ENCODE measurements at regions not wholly inside any gene's neighbourhood (a gene's known extent, or its start where the extent isn't known, plus 50 kb on each side); places are given as distances from the start of the nearest gene placed in this dataset.

DNA sequence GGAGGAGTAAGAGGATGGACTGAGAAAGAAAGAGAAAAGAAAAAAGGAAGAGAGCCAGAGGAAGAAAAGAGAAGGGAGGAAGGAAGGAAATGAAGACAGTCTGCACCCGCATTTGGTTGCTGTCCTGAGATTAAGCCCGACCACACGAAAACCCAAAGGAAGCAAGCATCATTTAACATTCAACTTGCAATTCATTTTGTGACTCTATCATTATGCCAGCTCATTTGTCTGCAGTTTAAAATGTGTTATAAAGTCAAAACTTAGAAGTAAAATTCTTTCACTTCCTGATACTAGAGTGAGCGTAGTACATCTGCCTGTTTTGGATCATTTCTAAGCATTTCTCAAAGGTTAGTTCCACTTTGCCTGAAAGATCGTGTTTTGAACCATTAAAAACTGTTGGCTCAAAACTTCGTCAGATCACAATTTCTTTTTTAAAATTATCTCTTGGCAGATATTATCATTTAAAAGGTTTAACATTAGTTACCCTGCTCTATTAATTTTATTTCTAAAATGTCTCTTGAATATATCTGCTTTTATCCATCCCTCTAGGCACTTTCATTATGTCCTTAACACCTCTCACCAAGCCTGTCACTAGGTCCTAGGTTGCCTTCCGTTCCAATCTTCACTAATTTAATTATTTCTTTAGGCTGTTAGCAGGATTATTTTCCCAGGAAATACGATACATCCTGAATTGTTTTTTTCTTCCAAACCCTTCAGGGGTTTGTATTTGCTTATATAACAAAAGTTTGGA is 240.9 kb downstream of the TLE4 start:
- no peak for TF ChIP-seq CTCF (IDR thresholded peaks at IDR 0.05; ENCODE audit: poor library complexity, severe bottlenecking)
- Histone ChIP-seq H3K36me3 (ENCODE audit: low read depth) (no peaks in the 10 kb centered on the region), H3K4me3 (ENCODE audit: severe bottlenecking) (no peak overlapping the region), H3K9me3 (ENCODE audit: severe bottlenecking) (no peaks in the 10 kb centered on the region), H3K27ac (ENCODE audit: poor library complexity, severe bottlenecking) (no peak overlapping the region), H3K27me3 (ENCODE audit: insufficient read depth, poor library complexity, severe bottlenecking) (no peaks in the 10 kb centered on the region), H3K4me1 (ENCODE audit: insufficient read depth, poor library complexity, severe bottlenecking) (no peaks in the 10 kb centered on the region)
- ATAC-seq (ENCODE audit: low read depth) (no peak), DNase-seq (ENCODE audit: low spot score) (no peak)

GRCh38 chr9:79812099-79812498 is 240.3 kb downstream of the TLE4 start:
- Histone ChIP-seq H3K36me3 (ENCODE audit: low read depth) (no peaks in the 10 kb centered on the region), H3K9me3 (ENCODE audit: severe bottlenecking) (no peaks in the 10 kb centered on the region), H3K4me1 (ENCODE audit: insufficient read depth, poor library complexity, severe bottlenecking) (no peaks in the 10 kb centered on the region), H3K27ac (ENCODE audit: poor library complexity, severe bottlenecking) (no peak overlapping the region), H3K4me3 (ENCODE audit: severe bottlenecking) (no peak overlapping the region), H3K27me3 (ENCODE audit: insufficient read depth, poor library complexity, severe bottlenecking) (no peaks in the 10 kb centered on the region)
- DNase-seq (ENCODE audit: low spot score) (no peak), ATAC-seq (ENCODE audit: low read depth) (no peak)
- no peak for TF ChIP-seq CTCF (IDR thresholded peaks at IDR 0.05; ENCODE audit: poor library complexity, severe bottlenecking)

- ATAC-seq (ENCODE audit: low read depth) (peak; percentile 64), DNase-seq (ENCODE audit: low spot score) (no peak)
- Histone ChIP-seq H3K4me1 (ENCODE audit: insufficient read depth, poor library complexity, severe bottlenecking) (no peaks in the 10 kb centered on the region), H3K27ac (ENCODE audit: poor library complexity, severe bottlenecking) (no peak overlapping the region), H3K9me3 (ENCODE audit: severe bottlenecking) (no peaks in the 10 kb centered on the region), H3K4me3 (ENCODE audit: severe bottlenecking) (no peak overlapping the region), H3K27me3 (ENCODE audit: insufficient read depth, poor library complexity, severe bottlenecking) (no peaks in the 10 kb centered on the region), H3K36me3 (ENCODE audit: low read depth) (no peaks in the 10 kb centered on the region)
- TF ChIP-seq CTCF (IDR thresholded peaks at IDR 0.05; ENCODE audit: poor library complexity, severe bottlenecking): no peak
Measured at GRCh38 chr9:79809931-79810330, 238.2 kb downstream of the TLE4 start.

DNA sequence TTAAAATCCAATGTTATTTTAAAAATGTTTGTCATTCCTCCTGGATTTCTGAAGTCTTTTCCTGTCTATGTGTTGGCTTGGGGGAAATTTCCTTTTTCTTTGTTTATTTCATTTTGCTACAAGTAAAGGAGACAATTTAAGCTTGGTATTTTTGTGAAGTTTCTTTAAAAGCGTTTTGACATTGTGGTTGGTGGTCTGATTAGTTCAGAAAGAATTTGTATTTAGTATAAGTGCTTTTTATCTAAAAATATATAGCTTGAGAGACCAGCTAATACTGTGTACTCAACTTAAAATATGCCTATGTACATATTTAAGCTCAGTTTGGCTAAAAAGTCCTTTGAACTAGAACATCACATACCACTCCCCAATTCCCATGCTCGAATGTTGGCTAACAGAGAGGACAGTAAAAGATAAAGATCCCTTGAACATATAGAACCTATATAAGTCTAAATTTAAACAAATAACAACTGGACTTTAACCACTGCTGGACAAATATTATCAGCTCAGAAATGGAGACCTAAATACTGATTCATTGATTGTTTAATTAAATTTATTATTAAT is 237.6 kb downstream of the TLE4 start:
- Histone ChIP-seq H3K27me3 (ENCODE audit: insufficient read depth, poor library complexity, severe bottlenecking) (no peaks in the 10 kb centered on the region), H3K4me3 (ENCODE audit: severe bottlenecking) (no peak overlapping the region), H3K36me3 (ENCODE audit: low read depth) (no peaks in the 10 kb centered on the region), H3K4me1 (ENCODE audit: insufficient read depth, poor library complexity, severe bottlenecking) (no peaks in the 10 kb centered on the region), H3K9me3 (ENCODE audit: severe bottlenecking) (no peaks in the 10 kb centered on the region), H3K27ac (ENCODE audit: poor library complexity, severe bottlenecking) (no peak overlapping the region)
- no peak for TF ChIP-seq CTCF (IDR thresholded peaks at IDR 0.05; ENCODE audit: poor library complexity, severe bottlenecking)
- no peak for ATAC-seq (ENCODE audit: low read depth)
- no peak for DNase-seq (ENCODE audit: low spot score)

GRCh38 chr9:79807971-79808370 is 236.2 kb downstream of the TLE4 start:
- Histone ChIP-seq H3K27me3 (ENCODE audit: insufficient read depth, poor library complexity, severe bottlenecking) (no peaks in the 10 kb centered on the region), H3K4me1 (ENCODE audit: insufficient read depth, poor library complexity, severe bottlenecking) (no peaks in the 10 kb centered on the region), H3K9me3 (ENCODE audit: severe bottlenecking) (no peaks in the 10 kb centered on the region), H3K4me3 (ENCODE audit: severe bottlenecking) (no peak overlapping the region), H3K36me3 (ENCODE audit: low read depth) (no peaks in the 10 kb centered on the region), H3K27ac (ENCODE audit: poor library complexity, severe bottlenecking) (no peak overlapping the region)
- no peak for ATAC-seq (ENCODE audit: low read depth)
- no peak for TF ChIP-seq CTCF (IDR thresholded peaks at IDR 0.05; ENCODE audit: poor library complexity, severe bottlenecking)
- no peak for DNase-seq (ENCODE audit: low spot score)

Data from RWPE2 (cell line).